Right cardiac atrium (tissue), 5 donors: ENCODE measurements at regions not wholly inside any gene's neighbourhood (a gene's known extent, or its start where the extent isn't known, plus 50 kb on each side); places are given as distances from the start of the nearest gene placed in this dataset.
"Not testable (repeated sequence)": the region's sequence is repeated elsewhere in the genome, so short reads cannot be mapped to it uniquely, and the experiment has no call there.

Source experiments
- ATAC-seq, 2 donors: fragments of 200-7000 bp; cut with Tn5 transposase; one replicate each; pipeline versions ENCODE4 v1.8.0 to v1.9.1; 2020; ENCODE audit warnings: moderate library complexity in 2 of 2, mild to moderate bottlenecking in 1 of 2
- DNase-seq, 3 donors: peaks; one replicate each; pipeline ENCODE4 v3.0.0-alpha.2; 2020
- H3K27ac ChIP-seq: one replicate; pipeline ENCODE4 v1.5.1; 2013; ENCODE audit warnings: mild to moderate bottlenecking, low read length, control low read depth, moderate library complexity
- H3K27me3 ChIP-seq: one replicate; pipeline ENCODE4 v1.6.1; 2013; ENCODE audit not compliant: control insufficient read depth, insufficient read depth
- H3K4me1 ChIP-seq: one replicate; pipeline ENCODE4 v1.6.1; 2013; ENCODE audit warnings: low read length; ENCODE audit not compliant: control insufficient read depth, insufficient read depth
- H3K4me3 ChIP-seq: one replicate; pipeline ENCODE4 v1.5.1; 2013; ENCODE audit warnings: low read length, control low read depth
- H3K9me3 ChIP-seq: one replicate; pipeline ENCODE4 v1.6.1; 2013; ENCODE audit warnings: low read length; ENCODE audit not compliant: control insufficient read depth
- WGBS: extraction: QIAGEN DNeasy Blood & Tissue Kit; methylation state at CpG from one replicate; pipeline ENCODE4 v1.1.7; 2013; 5-methylcytosine and 5-hydroxymethylcytosine counted together
- intact Hi-C, 4 donors: fragments of 100-400 bp; cut with DNase I; formaldehyde crosslinking; loops; one replicate each; pipeline versions ENCODE4 v1.11.0 to v1.14.0; 2022 to 2023
- donor health status: healthy with polysubstance abuse.
- donor health status: DM: no; HTN: yes; CAD: no.
- donor health status: DM: no; HTN: no; CAD: no.
- donor health status: DM: no; HTN: yes; CAD: no; lungs with severe emphysema.
- donor health status: DM: yes; HTN: yes; CAD: no.

- DNase-seq (no peak), ATAC-seq (peak; percentile 40 to 48)
- no peak overlapping the region for H3K27ac ChIP-seq
Measured at GRCh38 chr4:112818594-112818965, 181.6 kb downstream of the LARP7 start.

GRCh38 chr4:112819729-112820128 lies 182.8 kb downstream of the LARP7 start:
- DNase-seq (no peak), ATAC-seq (no peak)
- Histone ChIP-seq H3K27ac (no peak overlapping the region), H3K4me3 (no peak overlapping the region), H3K9me3 (no peaks in the 10 kb centered on the region), H3K27me3 (no peaks in the 10 kb centered on the region), H3K4me1 (peaks cover 2% of the 10 kb centered on the region)
- intact Hi-C loops: no loop called here
- 46% methylated on average over 5 of the region's 5 CpGs for WGBS

More at GRCh38 chr4:112818594-112818965, 181.6 kb downstream of the LARP7 start:
- H3K27me3 ChIP-seq: no peaks in the 10 kb centered on the region
- H3K9me3 ChIP-seq: no peaks in the 10 kb centered on the region
- peaks cover 2% of the 10 kb centered on the region for H3K4me1 ChIP-seq
- H3K4me3 ChIP-seq: peak overlapping the region; percentile 63
- WGBS: 60% methylated on average over 3 of the region's 3 CpGs
- intact Hi-C loops: no loop called here

GRCh38 chr4:112823156-112823555 lies 186.2 kb downstream of the LARP7 start:
- DNase-seq (no peak), ATAC-seq (no peak)
- H3K27me3 ChIP-seq: no peaks in the 10 kb centered on the region
- no peak overlapping the region for H3K4me3 ChIP-seq
- H3K9me3 ChIP-seq: no peaks in the 10 kb centered on the region
- intact Hi-C loops: no loop called here
- no peak overlapping the region for H3K27ac ChIP-seq
- peaks cover 2% of the 10 kb centered on the region for H3K4me1 ChIP-seq

DNA sequence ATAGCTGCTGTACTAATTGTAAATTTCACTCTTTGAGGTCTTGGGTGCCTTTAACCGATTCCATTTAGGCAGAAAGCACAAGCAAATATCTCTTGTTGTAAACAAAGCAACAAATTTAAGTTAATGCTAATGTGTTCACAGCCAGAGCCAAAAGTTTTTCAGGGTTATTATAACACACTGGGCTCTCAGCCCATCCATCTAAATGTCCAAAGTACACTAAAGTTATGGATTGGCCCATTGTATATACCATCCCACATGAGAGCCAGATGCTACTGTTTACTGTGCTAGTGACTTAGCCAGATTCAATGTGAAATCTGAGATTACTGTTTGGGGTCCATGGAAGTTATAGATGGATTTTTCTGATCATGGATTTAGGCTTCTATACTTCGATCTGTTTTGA lies 186.7 kb downstream of the LARP7 start:
- 78% methylated on average over 2 of the region's 2 CpGs for WGBS
- Histone ChIP-seq H3K27ac (no peak overlapping the region), H3K9me3 (no peaks in the 10 kb centered on the region), H3K4me3 (no peak overlapping the region), H3K27me3 (no peaks in the 10 kb centered on the region), H3K4me1 (peaks cover 2% of the 10 kb centered on the region)
- intact Hi-C loops: no loop called here
- no peak for DNase-seq
- no peak for ATAC-seq

DNA sequence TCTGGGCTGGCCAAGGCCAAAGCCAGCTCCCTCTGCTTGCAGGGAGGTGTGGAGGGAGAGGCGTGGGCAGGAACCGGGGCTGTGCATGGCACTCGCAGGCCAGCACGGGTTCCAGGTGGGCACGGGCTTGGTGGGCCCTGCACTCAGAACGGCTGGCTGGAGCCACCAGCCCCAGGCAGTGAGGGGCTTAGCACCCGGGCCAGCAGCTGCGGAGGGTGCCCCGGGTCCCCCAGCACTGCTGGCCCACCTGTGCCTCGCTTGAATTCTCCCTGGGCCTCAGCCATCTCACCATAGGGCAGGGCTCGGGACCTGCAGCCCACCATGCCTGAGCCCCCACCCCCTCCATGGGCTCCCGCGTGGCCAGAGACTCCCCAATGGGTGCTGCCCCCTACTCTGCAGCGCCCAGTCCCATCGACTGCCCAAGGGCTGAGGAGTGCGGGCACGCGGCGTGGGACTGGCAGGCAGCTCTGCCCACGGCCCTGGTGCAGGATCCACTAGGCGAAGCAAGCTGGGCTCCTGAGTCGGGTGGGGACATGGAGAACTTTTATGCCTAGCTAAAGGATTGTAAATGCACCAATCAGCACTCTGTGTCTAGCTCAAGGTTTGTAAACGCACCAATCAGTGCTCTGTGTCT lies 193.9 kb downstream of the LARP7 start:
- H3K4me3 ChIP-seq: no peak overlapping the region
- DNase-seq: no peak
- WGBS: 92% methylated on average over 23 of the region's 23 CpGs
- no peaks in the 10 kb centered on the region for H3K27me3 ChIP-seq
- intact Hi-C loops: no loop called here
- no peaks in the 10 kb centered on the region for H3K4me1 ChIP-seq
- H3K27ac ChIP-seq: no peak overlapping the region
- peak in 1 of 2 donors; percentile 18 for ATAC-seq
- H3K9me3 ChIP-seq: no peaks in the 10 kb centered on the region

- Histone ChIP-seq H3K4me1 (no peaks in the 10 kb centered on the region), H3K27ac (no peak overlapping the region), H3K27me3 (no peaks in the 10 kb centered on the region), H3K9me3 (no peaks in the 10 kb centered on the region), H3K4me3 (no peak overlapping the region)
- ATAC-seq (no peak), DNase-seq (no peak)
- intact Hi-C loops: no loop called here
Measured at GRCh38 chr4:112832493-112832892, 195.6 kb downstream of the LARP7 start.

GRCh38 chr4:112836895-112837294 lies 200.0 kb downstream of the LARP7 start:
- H3K27ac ChIP-seq: no peak overlapping the region
- no peaks in the 10 kb centered on the region for H3K9me3 ChIP-seq
- H3K4me3 ChIP-seq: no peak overlapping the region
- 40% methylated on average over 1 of the region's 1 CpG for WGBS
- H3K4me1 ChIP-seq: no peaks in the 10 kb centered on the region
- no peak for ATAC-seq
- no peaks in the 10 kb centered on the region for H3K27me3 ChIP-seq
- DNase-seq: no peak
- intact Hi-C loops: no loop called here

DNA sequence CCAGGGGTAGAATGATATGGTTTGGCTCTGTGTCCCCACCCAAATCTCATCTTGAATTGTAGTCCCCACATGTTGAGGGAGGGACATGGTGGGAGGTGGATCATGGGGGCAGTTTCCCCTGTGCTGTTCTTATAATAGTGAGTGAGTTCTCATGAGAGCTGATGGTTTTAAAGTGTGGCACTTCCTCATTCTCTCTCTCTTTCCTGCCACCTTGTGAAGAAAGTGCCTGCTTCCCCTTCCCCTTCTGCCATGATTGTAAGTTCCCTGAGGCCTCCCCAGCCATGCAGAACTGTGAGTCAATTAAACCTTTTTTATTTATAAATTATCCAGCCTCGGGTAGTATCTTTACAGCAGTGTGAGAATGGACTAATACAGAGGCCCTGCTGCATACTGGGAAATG lies 201.1 kb downstream of the LARP7 start:
- intact Hi-C loops, H3K27me3 ChIP-seq, H3K27ac ChIP-seq: not testable (repeated sequence)

GRCh38 chr4:112840061-112840460 lies 203.1 kb downstream of the LARP7 start:
- H3K9me3 ChIP-seq: no peaks in the 10 kb centered on the region
- H3K27ac ChIP-seq: no peak overlapping the region
- no peaks in the 10 kb centered on the region for H3K4me1 ChIP-seq
- intact Hi-C loops: no loop called here
- no peak overlapping the region for H3K4me3 ChIP-seq
- no peaks in the 10 kb centered on the region for H3K27me3 ChIP-seq
- DNase-seq (no peak), ATAC-seq (no peak)

More for the DNA sequence above, 201.1 kb downstream of the LARP7 start:
- not testable (repeated sequence) for H3K9me3 ChIP-seq, DNase-seq, H3K4me1 ChIP-seq, ATAC-seq, H3K4me3 ChIP-seq
- WGBS: 54% methylated on average over 1 of the region's 1 CpG

GRCh38 chr4:112840619-112841018 lies 203.7 kb downstream of the LARP7 start:
- intact Hi-C loops: no loop called here
- WGBS: 90% methylated on average over 1 of the region's 1 CpG
- Histone ChIP-seq H3K9me3 (no peaks in the 10 kb centered on the region), H3K4me3 (no peak overlapping the region), H3K27ac (no peak overlapping the region), H3K4me1 (no peaks in the 10 kb centered on the region), H3K27me3 (no peaks in the 10 kb centered on the region)
- DNase-seq (no peak), ATAC-seq (no peak)

DNA sequence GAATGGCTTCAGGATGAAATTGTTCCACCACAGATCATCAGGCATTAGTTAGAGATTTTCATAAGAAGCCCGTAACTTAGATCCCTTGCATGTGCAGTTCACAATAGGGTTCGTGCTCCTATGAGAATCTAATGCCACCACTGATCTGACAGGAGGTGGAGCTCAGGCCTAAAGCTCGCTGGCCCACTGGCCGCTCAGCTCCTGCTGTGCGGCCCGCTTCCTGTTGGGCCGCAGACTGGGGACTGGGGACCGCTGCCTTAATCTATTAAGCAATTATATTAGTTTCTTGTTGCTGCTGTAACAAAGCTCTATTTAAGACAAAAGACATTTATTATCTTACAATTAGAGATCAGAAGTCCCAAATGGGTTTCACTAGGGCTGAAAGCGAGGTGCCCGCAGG lies 205.6 kb downstream of the LARP7 start:
- H3K4me3 ChIP-seq: no peak overlapping the region
- WGBS: 81% methylated on average over 10 of the region's 10 CpGs
- no peak overlapping the region for H3K27ac ChIP-seq
- intact Hi-C loops: no loop called here
- no peaks in the 10 kb centered on the region for H3K27me3 ChIP-seq
- DNase-seq (no peak), ATAC-seq (no peak)
- no peaks in the 10 kb centered on the region for H3K4me1 ChIP-seq
- H3K9me3 ChIP-seq: no peaks in the 10 kb centered on the region

GRCh38 chr4:112845386-112845785 lies 204.1 kb upstream of the ANK2 start:
- H3K27me3 ChIP-seq: no peaks in the 10 kb centered on the region
- no peak overlapping the region for H3K4me3 ChIP-seq
- H3K4me1 ChIP-seq: no peaks in the 10 kb centered on the region
- no peak for ATAC-seq
- DNase-seq: no peak
- no peak overlapping the region for H3K27ac ChIP-seq
- 80% methylated on average over 3 of the region's 3 CpGs for WGBS
- H3K9me3 ChIP-seq: no peaks in the 10 kb centered on the region
- intact Hi-C loops: no loop called here
